Peyer's patch (tissue), 4 donors: ENCODE measurements at regions not wholly inside any gene's neighbourhood (a gene's known extent, or its start where the extent isn't known, plus 50 kb on each side); places are given as distances from the start of the nearest gene placed in this dataset.

Source experiments
- CTCF ChIP-seq, 6 experiments: fragments of 450-650 bp in 4 of 6; fragments of 200-600 bp in 2 of 6; sonication (generic) in 1 of 6; IDR thresholded peaks; one replicate each; pipeline ENCODE4 v1.5.1; 2017 to 2019; ENCODE audit warnings: antibody characterized with exemption in 6 of 6, mild to moderate bottlenecking in 3 of 6, moderate library complexity in 1 of 6
- POLR2A ChIP-seq, 2 donors: fragments of 450-650 bp; IDR thresholded peaks; one replicate each; pipeline ENCODE4 v1.5.1; 2017; ENCODE audit warnings: antibody characterized with exemption in 2 of 2, mild to moderate bottlenecking in 2 of 2, moderate library complexity in 2 of 2

GRCh38 chr6:147756891-147757290, 248.4 kb downstream of the SAMD5 start:
- TF ChIP-seq CTCF (IDR thresholded peaks at IDR 0.05) (no peak), POLR2A (IDR thresholded peaks at IDR 0.05) (no peak)
